HCT116 (cell line): ENCODE measurements at regions not wholly inside any gene's neighbourhood (a gene's known extent, or its start where the extent isn't known, plus 50 kb on each side); places are given as distances from the start of the nearest gene placed in this dataset.

Source experiments
- ATAC-seq: fragments of 200-7000 bp; cut with Tn5 transposase; 2 replicates; pipeline ENCODE4 v1.9.1; 2020; ENCODE audit warnings: mild to moderate bottlenecking, moderate library complexity
- BruUV-seq: library from RNA; stranded (reverse); fragments of 400-500 nt; replicated peaks from 2 replicates; lab custom pipeline; 2021; lab: Mats Ljungman, UMichigan
- CTCF ChIA-PET: fragments of 300-600 bp; sonication (Branson Sonifier 250); formaldehyde crosslinking; loops from one replicate; lab custom pipeline; 2021; ENCODE audit warnings: antibody characterized with exemption; lab: Charles Lee
- POLR2A ChIA-PET: fragments of 300-600, 350-600 bp; sonication (Branson Sonifier 250); formaldehyde crosslinking; loops from one replicate; lab custom pipeline; 2021; ENCODE audit warnings: antibody characterized with exemption; lab: Charles Lee
- RAD21 ChIA-PET, 2 experiments: fragments of 300-600 bp; sonication (Branson Sonifier 250); formaldehyde crosslinking; loops; one replicate each; lab custom pipeline; 2023; ENCODE audit warnings: low total read pairs in 2 of 2; ENCODE audit not compliant: uncharacterized antibody in 2 of 2, unreplicated experiment in 2 of 2, low non-redundant PET in 1 of 2; lab: Charles Lee
- DNase-seq: peaks from one replicate; pipeline ENCODE4 v3.0.0-alpha.2; 2010; ENCODE audit warnings: low read depth, low spot score
- H2AFZ ChIP-seq: fragments of 200-600 bp; shearing (Covaris generic), sonication (generic); 2 replicates; pipeline ENCODE4 v1.6.1; 2017; ENCODE audit warnings: low read depth, mixed run types, mixed read lengths, antibody characterized with exemption, low read length; ENCODE audit not compliant: poor library complexity, severe bottlenecking
- H3K27ac ChIP-seq: 2 replicates; pipeline ENCODE4 v1.5.1; 2012; ENCODE audit warnings: low read depth, low read length
- H3K27me3 ChIP-seq: fragments of 200-600 bp; sonication (generic); 2 replicates; pipeline ENCODE4 v1.6.1; 2016; ENCODE audit warnings: mixed run types, low read length, mixed read lengths; ENCODE audit not compliant: insufficient read depth
- H3K36me3 ChIP-seq, 2 experiments: fragments of 200-500 bp in 1 of 2; fragments of 200-600 bp in 1 of 2; sonication (Bioruptor generic) in 1 of 2; sonication (generic) in 1 of 2; 2 replicates each; pipeline versions ENCODE4 v1.5.1 to v1.6.1; 2014 to 2016; ENCODE audit warnings: low read length in 2 of 2, inconsistent platforms in 1 of 2, mixed read lengths in 1 of 2, mixed run types in 1 of 2; ENCODE audit not compliant: insufficient read depth in 2 of 2, control insufficient read depth in 1 of 2
- H3K4me1 ChIP-seq, 2 experiments: fragments of 200-600 bp in 1 of 2; sonication (generic) in 1 of 2; 2 replicates each; pipeline versions ENCODE4 v1.5.1 to v1.6.1; 2012 to 2017; ENCODE audit warnings: low read length in 2 of 2, inconsistent platforms in 1 of 2, mild to moderate bottlenecking in 1 of 2, mixed read lengths in 1 of 2, mixed run types in 1 of 2, moderate library complexity in 1 of 2; ENCODE audit not compliant: insufficient read depth in 2 of 2, control insufficient read depth in 1 of 2
- H3K4me2 ChIP-seq: fragments of 200-600 bp; sonication (generic); 2 replicates; pipeline ENCODE4 v1.6.1; 2017; ENCODE audit warnings: mixed run types, low read length, mixed read lengths
- H3K4me3 ChIP-seq, 2 experiments: fragments of 200-600 bp in 1 of 2; sonication (generic) in 1 of 2; replicated peaks in 1 of 2; 2 replicates each; pipeline ENCODE4 v1.5.1; 2011 to 2016; ENCODE audit warnings: low read length in 2 of 2, control low read depth in 1 of 2, low read depth in 1 of 2, mild to moderate bottlenecking in 1 of 2, mixed read lengths in 1 of 2, mixed run types in 1 of 2
- H3K79me2 ChIP-seq: fragments of 200-600 bp; sonication (generic); 2 replicates; pipeline ENCODE4 v1.6.1; 2017; ENCODE audit warnings: mild to moderate bottlenecking, mixed run types, low read length, moderate library complexity, mixed read lengths; ENCODE audit not compliant: insufficient read depth
- H3K9ac ChIP-seq: fragments of 200-600 bp; sonication (generic); 2 replicates; pipeline ENCODE4 v1.6.1; 2016; ENCODE audit warnings: low read length, mixed read lengths
- H3K9me2 ChIP-seq: fragments of 200-600 bp; sonication (generic), shearing (Covaris generic); 2 replicates; pipeline ENCODE4 v1.6.1; 2017; ENCODE audit warnings: mixed run types, mild to moderate bottlenecking, moderate library complexity; ENCODE audit not compliant: insufficient read depth
- H3K9me3 ChIP-seq, 2 experiments: fragments of 200-500 bp in 1 of 2; fragments of 200-600 bp in 1 of 2; sonication (Bioruptor generic) in 1 of 2; sonication (generic) in 1 of 2; 2 replicates each; pipeline ENCODE4 v1.6.1; 2014 to 2017; ENCODE audit warnings: low read length in 2 of 2, mixed read lengths in 2 of 2, inconsistent platforms in 1 of 2, low read depth in 1 of 2, mild to moderate bottlenecking in 1 of 2, mixed run types in 1 of 2, moderate library complexity in 1 of 2; ENCODE audit not compliant: control insufficient read depth in 1 of 2, insufficient read depth in 1 of 2
- H4K20me1 ChIP-seq: fragments of 200-600 bp; sonication (generic), shearing (Covaris generic); 2 replicates; pipeline ENCODE4 v1.6.1; 2017; ENCODE audit warnings: mixed run types, mild to moderate bottlenecking, moderate library complexity; ENCODE audit not compliant: insufficient read depth
- CBX3 ChIP-seq: IDR thresholded peaks from 2 replicates; pipeline ENCODE4 v1.6.1; 2012; ENCODE audit warnings: low read depth
- CEBPB ChIP-seq: IDR thresholded peaks from 2 replicates; pipeline ENCODE4 v1.6.1; 2012; ENCODE audit warnings: low read depth
- ELF1 ChIP-seq: IDR thresholded peaks from 2 replicates; pipeline ENCODE4 v1.6.1; 2012; ENCODE audit warnings: low read depth, borderline replicate concordance
- EZH2 ChIP-seq: fragments of 200-600 bp; sonication (generic); IDR thresholded peaks from 2 replicates; pipeline ENCODE4 v1.6.1; 2017; ENCODE audit warnings: antibody characterized with exemption, mixed run types
- EZH2phosphoT487 ChIP-seq: fragments of 200-600 bp; IDR thresholded peaks from 2 replicates; pipeline ENCODE4 v1.6.1; 2018; ENCODE audit warnings: antibody characterized with exemption, borderline replicate concordance
- FOSL1 ChIP-seq: IDR thresholded peaks from 2 replicates; pipeline ENCODE4 v1.6.1; 2012; ENCODE audit warnings: low read depth
- POLR2A ChIP-seq: IDR thresholded peaks from 2 replicates; pipeline ENCODE4 v1.7.0; 2011; ENCODE audit warnings: borderline replicate concordance; ENCODE audit not compliant: insufficient read depth, insufficient read length; ENCODE audit errors: extremely low read depth
- POLR2AphosphoS5 ChIP-seq: IDR thresholded peaks from 2 replicates; pipeline ENCODE4 v1.6.1; 2011; ENCODE audit warnings: mild to moderate bottlenecking, low read depth, low read length, moderate library complexity
- SIN3A ChIP-seq: IDR thresholded peaks from 2 replicates; pipeline ENCODE4 v1.6.1; 2012; ENCODE audit warnings: low read depth
- SP1 ChIP-seq: IDR thresholded peaks from 2 replicates; pipeline ENCODE4 v1.6.1; 2012; ENCODE audit warnings: low read depth
- TCF7L2 ChIP-seq: IDR thresholded peaks from 2 replicates; pipeline ENCODE4 v1.7.0; 2011; ENCODE audit warnings: borderline replicate concordance, inconsistent platforms; ENCODE audit not compliant: insufficient read depth, insufficient read length; ENCODE audit errors: extremely low read depth
- YY1 ChIP-seq: IDR thresholded peaks from 2 replicates; pipeline ENCODE4 v1.6.1; 2011; ENCODE audit warnings: low read length, low read depth, moderate library complexity, mild to moderate bottlenecking; ENCODE audit not compliant: insufficient replicate concordance; ENCODE audit errors: extremely low read depth
- ZFX ChIP-seq: fragments of 450-650 bp; IDR thresholded peaks from 2 replicates; pipeline ENCODE4 v1.6.1; 2017
- ZNF274 ChIP-seq: fragments of 200-500 bp; sonication (Bioruptor generic); IDR thresholded peaks from 2 replicates; pipeline ENCODE4 v1.6.1; 2014; ENCODE audit warnings: mild to moderate bottlenecking, low read depth, low read length, inconsistent platforms
- intact Hi-C: fragments of 100-400 bp; cut with micrococcal nuclease; formaldehyde crosslinking; loops from 2 replicates; pipeline ENCODE4 v1.10.0; 2022
- TF ChIP-seq, protein P1 (sequence below): IDR thresholded peaks from 2 replicates; pipeline ENCODE4 v1.6.1; 2012
- TF ChIP-seq, protein P2 (sequence below): IDR thresholded peaks from 2 replicates; pipeline ENCODE4 v1.6.1; 2012
- TF ChIP-seq, protein P3 (sequence below): IDR thresholded peaks from 2 replicates; pipeline ENCODE4 v1.6.1; 2011; ENCODE audit warnings: mild to moderate bottlenecking, low read length, moderate library complexity; ENCODE audit not compliant: insufficient replicate concordance; ENCODE audit errors: extremely low read depth

DNA sequence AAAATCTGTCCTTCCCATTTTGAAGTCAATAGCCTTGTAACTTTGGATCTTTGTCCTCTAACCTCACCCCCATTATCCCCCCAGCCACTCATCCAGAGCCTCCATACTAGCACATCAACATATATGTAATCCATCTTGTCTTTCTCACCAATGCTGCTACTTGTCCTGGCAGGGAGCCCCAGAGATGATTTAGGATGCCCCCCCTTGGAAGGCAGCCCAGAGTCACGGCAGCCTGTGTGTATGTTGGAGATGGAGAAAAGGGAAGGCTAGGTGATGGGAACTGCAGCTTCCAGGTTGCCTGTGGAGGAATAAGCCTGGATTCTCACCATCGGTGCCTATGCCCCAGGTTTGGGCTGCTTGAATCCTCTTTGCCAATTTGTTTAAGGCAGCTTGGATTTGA, 51.7 kb upstream of the SCMH1 start:
- Histone ChIP-seq H3K4me3 (no peak overlapping the region), H3K36me3 (no peaks in the 10 kb centered on the region)
- CTCF ChIA-PET: interaction anchor here (2.1 kb wide), 1 partner anchor 11 kb away, joined by 11 read pairs; no protein-coding TSS in a partner anchor
- intact Hi-C loops: no loop called here
- no TSS peak for BruUV-seq
- no peak for ATAC-seq
- TF ChIP-seq EZH2phosphoT487: no peak
- no peak for TF ChIP-seq TCF7L2
- TF ChIP-seq, protein P1, sequence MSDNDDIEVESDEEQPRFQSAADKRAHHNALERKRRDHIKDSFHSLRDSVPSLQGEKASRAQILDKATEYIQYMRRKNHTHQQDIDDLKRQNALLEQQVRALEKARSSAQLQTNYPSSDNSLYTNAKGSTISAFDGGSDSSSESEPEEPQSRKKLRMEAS: no peak
- TF ChIP-seq ZFX: no peak
- TF ChIP-seq SP1: no peak
- TF ChIP-seq FOSL1: no peak
- no peak for TF ChIP-seq CBX3
- TF ChIP-seq, protein P2, sequence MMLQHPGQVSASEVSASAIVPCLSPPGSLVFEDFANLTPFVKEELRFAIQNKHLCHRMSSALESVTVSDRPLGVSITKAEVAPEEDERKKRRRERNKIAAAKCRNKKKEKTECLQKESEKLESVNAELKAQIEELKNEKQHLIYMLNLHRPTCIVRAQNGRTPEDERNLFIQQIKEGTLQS: no peak
- TF ChIP-seq SIN3A: no peak
- TF ChIP-seq POLR2A: no peak
- no peak for TF ChIP-seq EZH2
- TF ChIP-seq POLR2AphosphoS5: no peak
- TF ChIP-seq, protein P3, sequence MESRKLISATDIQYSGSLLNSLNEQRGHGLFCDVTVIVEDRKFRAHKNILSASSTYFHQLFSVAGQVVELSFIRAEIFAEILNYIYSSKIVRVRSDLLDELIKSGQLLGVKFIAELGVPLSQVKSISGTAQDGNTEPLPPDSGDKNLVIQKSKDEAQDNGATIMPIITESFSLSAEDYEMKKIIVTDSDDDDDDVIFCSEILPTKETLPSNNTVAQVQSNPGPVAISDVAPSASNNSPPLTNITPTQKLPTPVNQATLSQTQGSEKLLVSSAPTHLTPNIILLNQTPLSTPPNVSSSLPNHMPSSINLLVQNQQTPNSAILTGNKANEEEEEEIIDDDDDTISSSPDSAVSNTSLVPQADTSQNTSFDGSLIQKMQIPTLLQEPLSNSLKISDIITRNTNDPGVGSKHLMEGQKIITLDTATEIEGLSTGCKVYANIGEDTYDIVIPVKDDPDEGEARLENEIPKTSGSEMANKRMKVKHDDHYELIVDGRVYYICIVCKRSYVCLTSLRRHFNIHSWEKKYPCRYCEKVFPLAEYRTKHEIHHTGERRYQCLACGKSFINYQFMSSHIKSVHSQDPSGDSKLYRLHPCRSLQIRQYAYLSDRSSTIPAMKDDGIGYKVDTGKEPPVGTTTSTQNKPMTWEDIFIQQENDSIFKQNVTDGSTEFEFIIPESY: no peak
- TF ChIP-seq CEBPB: no peak
- TF ChIP-seq ELF1: no peak
- no peak for TF ChIP-seq YY1
- no peak for TF ChIP-seq ZNF274
- TF ChIP-seq, all 23 proteins: peak for 0
- Histone ChIP-seq H3K9ac (no peak overlapping the region), H3K4me1 (no peaks in the 10 kb centered on the region), H3K9me2 (no peaks in the 10 kb centered on the region), H2AFZ (no peak overlapping the region), H3K79me2 (no peaks in the 10 kb centered on the region), H3K4me2 (no peak overlapping the region), H3K9me3 (no peaks in the 10 kb centered on the region), H3K27ac (no peak overlapping the region), H3K27me3 (peaks cover 27% of the 10 kb centered on the region), H4K20me1 (no peaks in the 10 kb centered on the region)
- ChIA-PET POLR2A (no interaction called here), RAD21 (no interaction called here)
- DNase-seq: no peak
